SK-N-SH treated with all-trans-retinoic acid at 6 μM for 48 hours (cell line): ENCODE measurements at regions not wholly inside any gene's neighbourhood (a gene's known extent, or its start where the extent isn't known, plus 50 kb on each side); places are given as distances from the start of the nearest gene placed in this dataset.

ENCODE experiments used
- ATAC-seq: fragments of 200-7000 bp; cut with Tn5 transposase; 3 replicates; pipeline ENCODE4 v1.9.1; 2020; ENCODE audit warnings: mild to moderate bottlenecking, moderate library complexity
- BACH2 ChIP-seq: fragments of 250-450 bp; sonication (Bioruptor Pico); IDR thresholded peaks from 2 replicates; pipeline ENCODE4 v1.9.0; 2021; ENCODE audit warnings: mild to moderate bottlenecking, borderline replicate concordance
- CSDC2 ChIP-seq: fragments of 250-450 bp; sonication (Bioruptor Pico); IDR thresholded peaks from 2 replicates; pipeline ENCODE4 v1.5.0; 2020; ENCODE audit warnings: mild to moderate bottlenecking, moderate library complexity
- ESRRG ChIP-seq: fragments of 250-450 bp; sonication (Bioruptor Pico); IDR thresholded peaks from 2 replicates; pipeline ENCODE4 v1.6.1; 2021; ENCODE audit warnings: mild to moderate bottlenecking
- GLIS3 ChIP-seq: fragments of 250-450 bp; sonication (Bioruptor Pico); IDR thresholded peaks from 2 replicates; pipeline ENCODE4 v1.5.0; 2020; ENCODE audit warnings: mild to moderate bottlenecking, moderate library complexity
- ISL1 ChIP-seq: fragments of 250-450 bp; sonication (Bioruptor Pico); IDR thresholded peaks from 2 replicates; pipeline ENCODE4 v2.1.2; 2022; ENCODE audit warnings: mild to moderate bottlenecking, moderate library complexity
- OSR1 ChIP-seq: fragments of 250-450 bp; sonication (Bioruptor Pico); IDR thresholded peaks from 2 replicates; pipeline ENCODE4 v1.8.0; 2022; ENCODE audit warnings: moderate library complexity, mild to moderate bottlenecking, inconsistent platforms
- PATZ1 ChIP-seq: fragments of 250-450 bp; sonication (Bioruptor Pico); IDR thresholded peaks from 2 replicates; pipeline ENCODE4 v1.8.0; 2020; ENCODE audit warnings: mild to moderate bottlenecking, moderate library complexity, borderline replicate concordance
- PPARA ChIP-seq: fragments of 250-450 bp; sonication (Bioruptor Pico); IDR thresholded peaks from 2 replicates; pipeline ENCODE4 v1.5.0; 2020; ENCODE audit warnings: mild to moderate bottlenecking, borderline replicate concordance
- RARB ChIP-seq: fragments of 250-450 bp; sonication (Bioruptor Pico); IDR thresholded peaks from 2 replicates; pipeline ENCODE4 v1.8.0; 2021; ENCODE audit warnings: mild to moderate bottlenecking, moderate library complexity
- SNAI2 ChIP-seq: fragments of 250-450 bp; sonication (Bioruptor Pico); IDR thresholded peaks from 2 replicates; pipeline ENCODE4 v1.5.0; 2020; ENCODE audit warnings: mild to moderate bottlenecking, moderate library complexity
- TCF4 ChIP-seq: fragments of 250-450 bp; sonication (Bioruptor Pico); IDR thresholded peaks from 2 replicates; pipeline ENCODE4 v1.8.0; 2021; ENCODE audit warnings: mild to moderate bottlenecking, moderate library complexity, borderline replicate concordance
- TOX ChIP-seq: fragments of 250-450 bp; sonication (Bioruptor Pico); IDR thresholded peaks from 2 replicates; pipeline ENCODE4 v1.8.0; 2021; ENCODE audit warnings: mild to moderate bottlenecking, moderate library complexity, borderline replicate concordance
- ZFP3 ChIP-seq: fragments of 250-450 bp; sonication (Bioruptor Pico); IDR thresholded peaks from 2 replicates; pipeline ENCODE4 v1.5.0; 2020; ENCODE audit warnings: mild to moderate bottlenecking, moderate library complexity
- ZFP30 ChIP-seq: fragments of 450-650 bp; formaldehyde crosslinking; IDR thresholded peaks from 2 replicates; pipeline ENCODE4 v1.5.0; 2022; ENCODE audit warnings: mild to moderate bottlenecking, moderate library complexity
- ZNF565 ChIP-seq: fragments of 450-650 bp; formaldehyde crosslinking; conservative IDR thresholded peaks from 2 replicates; pipeline ENCODE4 v1.5.0; 2020; ENCODE audit warnings: low read depth, mild to moderate bottlenecking, moderate library complexity
- ZNF70 ChIP-seq: fragments of 450-650 bp; formaldehyde crosslinking; IDR thresholded peaks from 2 replicates; pipeline ENCODE4 v1.5.0; 2020; ENCODE audit warnings: mild to moderate bottlenecking, moderate library complexity
- ZNF8 ChIP-seq: fragments of 450-650 bp; formaldehyde crosslinking; IDR thresholded peaks from 2 replicates; pipeline ENCODE4 v1.5.0; 2020; ENCODE audit warnings: mild to moderate bottlenecking, moderate library complexity
- TF ChIP-seq, protein P1 (sequence below): fragments of 250-450 bp; sonication (Bioruptor Pico); IDR thresholded peaks from 2 replicates; pipeline ENCODE4 v1.5.1; 2021; ENCODE audit warnings: mild to moderate bottlenecking, moderate library complexity
- TF ChIP-seq, protein P2 (sequence below): fragments of 250-450 bp; sonication (Bioruptor Pico); IDR thresholded peaks from 2 replicates; pipeline ENCODE4 v1.5.0; 2020; ENCODE audit warnings: mild to moderate bottlenecking, moderate library complexity
- TF ChIP-seq, protein P3 (sequence below): fragments of 250-450 bp; sonication (Bioruptor Pico); IDR thresholded peaks from 2 replicates; pipeline ENCODE4 v1.8.0; 2021; ENCODE audit warnings: low read depth, mild to moderate bottlenecking, moderate library complexity, borderline replicate concordance

DNA sequence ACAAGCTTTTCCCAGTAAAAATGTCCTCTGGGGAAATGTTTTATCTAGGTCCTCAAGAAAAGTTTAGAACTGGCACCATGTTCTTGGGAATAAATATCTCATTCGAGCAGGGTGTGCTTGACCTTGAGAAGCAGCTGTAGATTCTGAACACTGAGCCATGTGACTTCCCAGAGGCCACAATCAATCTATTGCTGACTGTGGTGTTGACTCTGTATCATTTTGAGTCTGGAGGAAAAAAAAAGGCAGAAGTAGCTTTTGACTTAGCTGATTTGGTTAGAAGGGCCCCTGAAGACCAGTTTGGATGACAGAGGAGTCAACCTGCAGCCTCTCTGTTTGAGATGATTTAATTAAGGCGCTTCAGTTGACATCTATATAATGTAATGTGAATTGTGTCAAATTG lies 592.4 kb upstream of the SEL1L start:
- TF ChIP-seq ZNF8 (CRISPR knock-in tag) (no peak), RARB (CRISPR knock-in tag) (no peak), SNAI2 (CRISPR knock-in tag) (no peak), ZNF565 (CRISPR knock-in tag) (no peak), ZNF70 (CRISPR knock-in tag) (no peak), ZFP3 (CRISPR knock-in tag) (no peak), TCF4 (CRISPR knock-in tag) (no peak), PATZ1 (no peak), OSR1 (no peak), TOX (no peak), ISL1 (CRISPR knock-in tag) (no peak), PPARA (CRISPR knock-in tag) (no peak), CSDC2 (no peak)
- TF ChIP-seq, protein P1, sequence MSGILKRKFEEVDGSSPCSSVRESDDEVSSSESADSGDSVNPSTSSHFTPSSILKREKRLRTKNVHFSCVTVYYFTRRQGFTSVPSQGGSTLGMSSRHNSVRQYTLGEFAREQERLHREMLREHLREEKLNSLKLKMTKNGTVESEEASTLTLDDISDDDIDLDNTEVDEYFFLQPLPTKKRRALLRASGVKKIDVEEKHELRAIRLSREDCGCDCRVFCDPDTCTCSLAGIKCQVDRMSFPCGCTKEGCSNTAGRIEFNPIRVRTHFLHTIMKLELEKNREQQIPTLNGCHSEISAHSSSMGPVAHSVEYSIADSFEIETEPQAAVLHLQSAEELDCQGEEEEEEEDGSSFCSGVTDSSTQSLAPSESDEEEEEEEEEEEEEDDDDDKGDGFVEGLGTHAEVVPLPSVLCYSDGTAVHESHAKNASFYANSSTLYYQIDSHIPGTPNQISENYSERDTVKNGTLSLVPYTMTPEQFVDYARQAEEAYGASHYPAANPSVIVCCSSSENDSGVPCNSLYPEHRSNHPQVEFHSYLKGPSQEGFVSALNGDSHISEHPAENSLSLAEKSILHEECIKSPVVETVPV (CRISPR knock-in tag): no peak
- TF ChIP-seq, protein P2, sequence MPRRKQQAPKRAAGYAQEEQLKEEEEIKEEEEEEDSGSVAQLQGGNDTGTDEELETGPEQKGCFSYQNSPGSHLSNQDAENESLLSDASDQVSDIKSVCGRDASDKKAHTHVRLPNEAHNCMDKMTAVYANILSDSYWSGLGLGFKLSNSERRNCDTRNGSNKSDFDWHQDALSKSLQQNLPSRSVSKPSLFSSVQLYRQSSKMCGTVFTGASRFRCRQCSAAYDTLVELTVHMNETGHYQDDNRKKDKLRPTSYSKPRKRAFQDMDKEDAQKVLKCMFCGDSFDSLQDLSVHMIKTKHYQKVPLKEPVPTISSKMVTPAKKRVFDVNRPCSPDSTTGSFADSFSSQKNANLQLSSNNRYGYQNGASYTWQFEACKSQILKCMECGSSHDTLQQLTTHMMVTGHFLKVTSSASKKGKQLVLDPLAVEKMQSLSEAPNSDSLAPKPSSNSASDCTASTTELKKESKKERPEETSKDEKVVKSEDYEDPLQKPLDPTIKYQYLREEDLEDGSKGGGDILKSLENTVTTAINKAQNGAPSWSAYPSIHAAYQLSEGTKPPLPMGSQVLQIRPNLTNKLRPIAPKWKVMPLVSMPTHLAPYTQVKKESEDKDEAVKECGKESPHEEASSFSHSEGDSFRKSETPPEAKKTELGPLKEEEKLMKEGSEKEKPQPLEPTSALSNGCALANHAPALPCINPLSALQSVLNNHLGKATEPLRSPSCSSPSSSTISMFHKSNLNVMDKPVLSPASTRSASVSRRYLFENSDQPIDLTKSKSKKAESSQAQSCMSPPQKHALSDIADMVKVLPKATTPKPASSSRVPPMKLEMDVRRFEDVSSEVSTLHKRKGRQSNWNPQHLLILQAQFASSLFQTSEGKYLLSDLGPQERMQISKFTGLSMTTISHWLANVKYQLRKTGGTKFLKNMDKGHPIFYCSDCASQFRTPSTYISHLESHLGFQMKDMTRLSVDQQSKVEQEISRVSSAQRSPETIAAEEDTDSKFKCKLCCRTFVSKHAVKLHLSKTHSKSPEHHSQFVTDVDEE: no peak
- TF ChIP-seq, all 23 proteins: peak for 0
- ATAC-seq: no peak

DNA sequence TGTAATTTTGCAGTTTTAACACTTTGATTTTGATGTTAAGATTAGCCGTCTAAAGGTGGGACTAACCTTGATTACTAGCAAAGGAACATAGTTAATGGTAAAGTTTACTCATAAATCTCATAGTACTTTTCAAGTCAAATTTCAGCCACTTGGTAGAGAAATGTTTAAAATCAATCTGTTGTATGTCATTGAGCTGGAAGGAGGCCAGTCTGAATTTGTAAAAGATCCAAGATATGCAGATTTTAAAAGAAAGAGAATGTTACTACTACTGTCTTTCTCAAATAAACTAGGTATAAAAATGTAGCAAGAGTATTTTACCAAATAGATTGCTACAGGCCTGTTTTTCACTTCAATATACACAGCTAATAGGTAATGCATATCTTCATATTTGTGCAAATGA lies 600.8 kb upstream of the SEL1L start:
- ATAC-seq: no peak
- no peak for TF ChIP-seq PATZ1
- no peak for TF ChIP-seq SNAI2 (CRISPR knock-in tag)

- TF ChIP-seq, protein P3, sequence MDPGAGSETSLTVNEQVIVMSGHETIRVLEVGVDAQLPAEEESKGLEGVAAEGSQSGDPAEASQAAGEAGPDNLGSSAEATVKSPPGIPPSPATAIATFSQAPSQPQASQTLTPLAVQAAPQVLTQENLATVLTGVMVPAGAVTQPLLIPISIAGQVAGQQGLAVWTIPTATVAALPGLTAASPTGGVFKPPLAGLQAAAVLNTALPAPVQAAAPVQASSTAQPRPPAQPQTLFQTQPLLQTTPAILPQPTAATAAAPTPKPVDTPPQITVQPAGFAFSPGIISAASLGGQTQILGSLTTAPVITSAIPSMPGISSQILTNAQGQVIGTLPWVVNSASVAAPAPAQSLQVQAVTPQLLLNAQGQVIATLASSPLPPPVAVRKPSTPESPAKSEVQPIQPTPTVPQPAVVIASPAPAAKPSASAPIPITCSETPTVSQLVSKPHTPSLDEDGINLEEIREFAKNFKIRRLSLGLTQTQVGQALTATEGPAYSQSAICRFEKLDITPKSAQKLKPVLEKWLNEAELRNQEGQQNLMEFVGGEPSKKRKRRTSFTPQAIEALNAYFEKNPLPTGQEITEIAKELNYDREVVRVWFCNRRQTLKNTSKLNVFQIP (CRISPR knock-in tag): no peak
- TF ChIP-seq ZNF565 (CRISPR knock-in tag) (no peak), RARB (CRISPR knock-in tag) (no peak), TCF4 (CRISPR knock-in tag) (no peak), ZFP30 (CRISPR knock-in tag) (no peak), GLIS3 (no peak), PPARA (CRISPR knock-in tag) (no peak), ZFP3 (CRISPR knock-in tag) (no peak), BACH2 (CRISPR knock-in tag) (no peak), OSR1 (no peak), ZNF70 (CRISPR knock-in tag) (no peak), ESRRG (CRISPR knock-in tag) (no peak)
- TF ChIP-seq, protein P2: no peak
- ATAC-seq: no peak
Measured at GRCh38 chr14:82138431-82138830, 604.8 kb upstream of the SEL1L start.
